ENCODE measurements at regions not wholly inside any gene's neighbourhood (a gene's known extent, or its start where the extent isn't known, plus 50 kb on each side); places are given as distances from the start of the nearest gene placed in this dataset.

DNA sequence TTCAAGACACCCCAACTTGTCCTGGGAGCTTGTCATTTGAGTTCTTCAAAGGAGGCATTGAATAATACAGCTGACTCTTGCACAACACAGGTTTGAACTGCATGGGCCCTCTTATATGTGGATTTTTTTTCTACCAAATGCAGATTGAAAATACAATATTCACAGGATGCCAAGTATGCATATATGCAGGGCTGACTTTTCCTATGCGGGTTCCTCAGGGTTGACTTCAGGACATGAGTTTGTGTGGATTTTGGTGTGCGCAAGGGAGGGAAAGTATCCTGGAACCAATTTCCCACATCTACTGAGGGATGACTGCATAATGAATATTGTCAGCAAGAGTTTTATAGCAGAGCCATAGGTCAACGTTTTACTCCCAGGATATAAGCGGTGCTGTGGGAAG, 70.0 kb upstream of the RALY start:
- CTCF ChIA-PET: no interaction called here
- no TSS peak for BruUV-seq (replicated peaks)
- no peaks in the 10 kb centered on the region for H3K36me3 Mint-ChIP-seq (ENCODE audit: insufficient read depth, unreplicated experiment)
- H3K4me3 Mint-ChIP-seq (ENCODE audit: low read depth, unreplicated experiment): no peak overlapping the region
- intact Hi-C loops (cut with micrococcal nuclease; ENCODE audit: unreplicated experiment): no loop called here
- DNase-seq: no peak
- H3K27me3 Mint-ChIP-seq (ENCODE audit: unreplicated experiment): peaks cover 32% of the 10 kb centered on the region
- H3K4me1 Mint-ChIP-seq (ENCODE audit: low read depth, unreplicated experiment): no peaks in the 10 kb centered on the region
- no peaks in the 10 kb centered on the region for H3K9me3 Mint-ChIP-seq (ENCODE audit: low read depth, unreplicated experiment)
- no peak overlapping the region for H3K27ac Mint-ChIP-seq (ENCODE audit: unreplicated experiment)
- TF ChIP-seq, protein P1, sequence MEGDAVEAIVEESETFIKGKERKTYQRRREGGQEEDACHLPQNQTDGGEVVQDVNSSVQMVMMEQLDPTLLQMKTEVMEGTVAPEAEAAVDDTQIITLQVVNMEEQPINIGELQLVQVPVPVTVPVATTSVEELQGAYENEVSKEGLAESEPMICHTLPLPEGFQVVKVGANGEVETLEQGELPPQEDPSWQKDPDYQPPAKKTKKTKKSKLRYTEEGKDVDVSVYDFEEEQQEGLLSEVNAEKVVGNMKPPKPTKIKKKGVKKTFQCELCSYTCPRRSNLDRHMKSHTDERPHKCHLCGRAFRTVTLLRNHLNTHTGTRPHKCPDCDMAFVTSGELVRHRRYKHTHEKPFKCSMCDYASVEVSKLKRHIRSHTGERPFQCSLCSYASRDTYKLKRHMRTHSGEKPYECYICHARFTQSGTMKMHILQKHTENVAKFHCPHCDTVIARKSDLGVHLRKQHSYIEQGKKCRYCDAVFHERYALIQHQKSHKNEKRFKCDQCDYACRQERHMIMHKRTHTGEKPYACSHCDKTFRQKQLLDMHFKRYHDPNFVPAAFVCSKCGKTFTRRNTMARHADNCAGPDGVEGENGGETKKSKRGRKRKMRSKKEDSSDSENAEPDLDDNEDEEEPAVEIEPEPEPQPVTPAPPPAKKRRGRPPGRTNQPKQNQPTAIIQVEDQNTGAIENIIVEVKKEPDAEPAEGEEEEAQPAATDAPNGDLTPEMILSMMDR (IDR thresholded peaks at IDR 0.05; ENCODE audit: unreplicated experiment): no peak

DNA sequence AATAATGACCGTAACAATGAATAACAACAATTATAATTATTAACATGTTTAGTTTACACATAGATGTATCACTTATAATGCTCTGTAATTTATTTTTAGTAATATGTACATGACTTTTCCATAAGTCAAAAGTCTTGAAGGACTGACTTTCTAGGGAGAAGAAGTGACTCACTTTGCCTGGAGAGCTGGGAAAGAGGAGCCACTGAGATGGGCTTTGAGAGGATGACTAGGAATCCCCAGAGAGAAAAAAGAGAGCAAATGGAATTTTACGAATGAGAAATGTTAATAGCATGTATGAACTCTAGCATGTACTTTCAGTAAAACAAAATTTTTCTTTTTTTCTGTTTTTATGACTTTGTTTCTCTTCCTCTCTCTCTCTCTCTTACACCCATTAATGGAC, 67.8 kb upstream of the RALY start:
- H3K9me3 Mint-ChIP-seq (ENCODE audit: low read depth, unreplicated experiment): no peaks in the 10 kb centered on the region
- intact Hi-C loops (cut with micrococcal nuclease; ENCODE audit: unreplicated experiment): no loop called here
- H3K4me1 Mint-ChIP-seq (ENCODE audit: low read depth, unreplicated experiment): no peaks in the 10 kb centered on the region
- no peak overlapping the region for H3K27ac Mint-ChIP-seq (ENCODE audit: unreplicated experiment)
- H3K36me3 Mint-ChIP-seq (ENCODE audit: insufficient read depth, unreplicated experiment): no peaks in the 10 kb centered on the region
- no peak for DNase-seq
- no TSS peak for BruUV-seq (replicated peaks)
- H3K27me3 Mint-ChIP-seq (ENCODE audit: unreplicated experiment): peaks cover 53% of the 10 kb centered on the region
- CTCF ChIA-PET: no interaction called here
- H3K4me3 Mint-ChIP-seq (ENCODE audit: low read depth, unreplicated experiment): no peak overlapping the region
- TF ChIP-seq, protein P1 (IDR thresholded peaks at IDR 0.05; ENCODE audit: unreplicated experiment): no peak

- CTCF ChIA-PET: interaction anchor here (1.2 kb wide), 1 partner anchor 39 kb away, joined by 3 read pairs; no protein-coding TSS in a partner anchor
- Mint-ChIP-seq H3K36me3 (ENCODE audit: insufficient read depth, unreplicated experiment) (no peaks in the 10 kb centered on the region), H3K27ac (ENCODE audit: unreplicated experiment) (no peak overlapping the region), H3K27me3 (ENCODE audit: unreplicated experiment) (peaks cover 58% of the 10 kb centered on the region), H3K9me3 (ENCODE audit: low read depth, unreplicated experiment) (no peaks in the 10 kb centered on the region), H3K4me1 (ENCODE audit: low read depth, unreplicated experiment) (no peaks in the 10 kb centered on the region), H3K4me3 (ENCODE audit: low read depth, unreplicated experiment) (no peak overlapping the region)
- intact Hi-C loops (cut with micrococcal nuclease; ENCODE audit: unreplicated experiment): no loop called here
- no peak for DNase-seq
- TF ChIP-seq, protein P1 (IDR thresholded peaks at IDR 0.05; ENCODE audit: unreplicated experiment): no peak
- BruUV-seq (replicated peaks): no TSS peak
Observed at GRCh38 chr20:33926425-33926824, 67.3 kb upstream of the RALY start.

GRCh38 chr20:33927724-33928123, 66.0 kb upstream of the RALY start:
- Mint-ChIP-seq H3K4me3 (ENCODE audit: low read depth, unreplicated experiment) (no peak overlapping the region), H3K9me3 (ENCODE audit: low read depth, unreplicated experiment) (no peaks in the 10 kb centered on the region), H3K27ac (ENCODE audit: unreplicated experiment) (no peak overlapping the region), H3K4me1 (ENCODE audit: low read depth, unreplicated experiment) (no peaks in the 10 kb centered on the region), H3K27me3 (ENCODE audit: unreplicated experiment) (peaks cover 58% of the 10 kb centered on the region), H3K36me3 (ENCODE audit: insufficient read depth, unreplicated experiment) (no peaks in the 10 kb centered on the region)
- TF ChIP-seq, protein P1 (IDR thresholded peaks at IDR 0.05; ENCODE audit: unreplicated experiment): no peak
- CTCF ChIA-PET: interaction anchor here (1.1 to 1.2 kb wide), 2 partner anchors 40 to 1421 kb away, joined by 3 read pairs; no protein-coding TSS in a partner anchor
- DNase-seq: no peak
- BruUV-seq (replicated peaks): no TSS peak
- intact Hi-C loops (cut with micrococcal nuclease; ENCODE audit: unreplicated experiment): no loop called here
